Endothelial cell (in vitro differentiated cells): ENCODE measurements at regions not wholly inside any gene's neighbourhood (a gene's known extent, or its start where the extent isn't known, plus 50 kb on each side); places are given as distances from the start of the nearest gene placed in this dataset.

ENCODE experiments used
- DNase-seq: peaks from one replicate; pipeline ENCODE4 v3.0.0; 2021; ENCODE audit warnings: low spot score
- H3K27ac Mint-ChIP-seq: one replicate; pipeline ENCODE4 v1.8.0; 2021; ENCODE audit warnings: mixed read lengths, inconsistent platforms; ENCODE audit not compliant: unreplicated experiment
- H3K27me3 Mint-ChIP-seq: one replicate; pipeline ENCODE4 v1.8.0; 2021; ENCODE audit warnings: mild to moderate bottlenecking, moderate library complexity, mixed read lengths, inconsistent platforms; ENCODE audit not compliant: unreplicated experiment
- H3K36me3 Mint-ChIP-seq: one replicate; pipeline ENCODE4 v1.8.0; 2021; ENCODE audit warnings: mild to moderate bottlenecking, low read depth, mixed read lengths, inconsistent platforms; ENCODE audit not compliant: unreplicated experiment
- H3K4me1 Mint-ChIP-seq: one replicate; pipeline ENCODE4 v1.8.0; 2021; ENCODE audit warnings: mild to moderate bottlenecking, mixed read lengths, inconsistent platforms; ENCODE audit not compliant: unreplicated experiment
- H3K4me3 Mint-ChIP-seq: one replicate; pipeline ENCODE4 v1.8.0; 2021; ENCODE audit warnings: mild to moderate bottlenecking, mixed read lengths, inconsistent platforms; ENCODE audit not compliant: unreplicated experiment
- H3K9me3 Mint-ChIP-seq: one replicate; pipeline ENCODE4 v1.8.0; 2021; ENCODE audit warnings: mixed read lengths, inconsistent platforms; ENCODE audit not compliant: unreplicated experiment
- CTCF ChIP-seq: fragments of 200-600 bp; sonication (generic); IDR thresholded peaks from one replicate; pipeline ENCODE4 v1.5.0; 2021; ENCODE audit warnings: antibody characterized with exemption; ENCODE audit not compliant: unreplicated experiment

GRCh38 chr2:139457873-139458272, 677.7 kb upstream of the NXPH2 start:
- Mint-ChIP-seq H3K4me1 (no peaks in the 10 kb centered on the region), H3K9me3 (no peaks in the 10 kb centered on the region), H3K27me3 (peaks cover 2% of the 10 kb centered on the region), H3K4me3 (no peak overlapping the region), H3K27ac (no peak overlapping the region), H3K36me3 (no peaks in the 10 kb centered on the region)
- TF ChIP-seq CTCF = no peak
- no peak for DNase-seq

GRCh38 chr2:139454251-139454650, 674.1 kb upstream of the NXPH2 start:
- no peak for TF ChIP-seq CTCF
- no peaks in the 10 kb centered on the region for H3K4me1 Mint-ChIP-seq
- H3K27me3 Mint-ChIP-seq = peaks cover 2% of the 10 kb centered on the region

GRCh38 chr2:139439100-139439499, 658.9 kb upstream of the NXPH2 start:
- TF ChIP-seq CTCF = no peak
- no peak overlapping the region for H3K27ac Mint-ChIP-seq

More at GRCh38 chr2:139454251-139454650, 674.1 kb upstream of the NXPH2 start:
- no peak overlapping the region for H3K4me3 Mint-ChIP-seq
- no peaks in the 10 kb centered on the region for H3K9me3 Mint-ChIP-seq
- no peak for DNase-seq
- H3K27ac Mint-ChIP-seq = no peak overlapping the region
- no peaks in the 10 kb centered on the region for H3K36me3 Mint-ChIP-seq

GRCh38 chr2:139438478-139438877, 658.3 kb upstream of the NXPH2 start:
- Mint-ChIP-seq H3K9me3 (no peaks in the 10 kb centered on the region), H3K36me3 (no peaks in the 10 kb centered on the region), H3K27ac (no peak overlapping the region), H3K4me1 (no peaks in the 10 kb centered on the region), H3K4me3 (no peak overlapping the region), H3K27me3 (no peaks in the 10 kb centered on the region)
- DNase-seq = no peak
- TF ChIP-seq CTCF = no peak

More at GRCh38 chr2:139439100-139439499, 658.9 kb upstream of the NXPH2 start:
- Mint-ChIP-seq H3K36me3 (no peaks in the 10 kb centered on the region), H3K27me3 (no peaks in the 10 kb centered on the region), H3K9me3 (no peaks in the 10 kb centered on the region), H3K4me3 (no peak overlapping the region), H3K4me1 (no peaks in the 10 kb centered on the region)
- DNase-seq = no peak

GRCh38 chr2:139427164-139427563, 647.0 kb upstream of the NXPH2 start:
- DNase-seq = no peak
- no peak for TF ChIP-seq CTCF
- Mint-ChIP-seq H3K9me3 (no peaks in the 10 kb centered on the region), H3K4me1 (no peaks in the 10 kb centered on the region), H3K4me3 (no peak overlapping the region), H3K36me3 (no peaks in the 10 kb centered on the region), H3K27ac (no peak overlapping the region), H3K27me3 (no peaks in the 10 kb centered on the region)
